Memory B cell (primary cell): ENCODE measurements at regions not wholly inside any gene's neighbourhood (a gene's known extent, or its start where the extent isn't known, plus 50 kb on each side); places are given as distances from the start of the nearest gene placed in this dataset.

Experiments
- ATAC-seq: fragments of 150-1000 bp; cut with Tn5 transposase; 2 replicates; pipeline ENCODE4 v1.10.0; 2021; ENCODE audit warnings: low read depth, mild to moderate bottlenecking, moderate library complexity
- DNase-seq, 2 donors: peaks; one replicate each; pipeline ENCODE4 v3.0.0; 2022; ENCODE audit warnings: low spot score in 2 of 2
- H3K27ac Mint-ChIP-seq: one replicate; pipeline ENCODE4 v1.8.0; 2022; ENCODE audit warnings: mild to moderate bottlenecking, moderate library complexity, mixed read lengths
- H3K27me3 Mint-ChIP-seq: one replicate; pipeline ENCODE4 v1.8.0; 2022; ENCODE audit warnings: mixed read lengths
- H3K36me3 Mint-ChIP-seq: one replicate; pipeline ENCODE4 v1.8.0; 2022; ENCODE audit warnings: mild to moderate bottlenecking, mixed read lengths
- H3K4me1 Mint-ChIP-seq: one replicate; pipeline ENCODE4 v1.8.0; 2022; ENCODE audit warnings: mixed read lengths
- H3K4me3 Mint-ChIP-seq: one replicate; pipeline ENCODE4 v1.8.0; 2022; ENCODE audit warnings: mild to moderate bottlenecking, moderate library complexity, mixed read lengths
- H3K9me3 Mint-ChIP-seq: one replicate; pipeline ENCODE4 v1.8.0; 2022; ENCODE audit warnings: mixed read lengths

GRCh38 chr15:69859866-69860265, 237.9 kb downstream of the TLE3 start:
- Mint-ChIP-seq H3K9me3 (no peaks in the 10 kb centered on the region), H3K4me1 (peaks cover 17% of the 10 kb centered on the region), H3K27ac (no peak overlapping the region), H3K36me3 (no peaks in the 10 kb centered on the region), H3K27me3 (peaks cover 2% of the 10 kb centered on the region), H3K4me3 (no peak overlapping the region)
- DNase-seq (no peak), ATAC-seq (no peak)

DNA sequence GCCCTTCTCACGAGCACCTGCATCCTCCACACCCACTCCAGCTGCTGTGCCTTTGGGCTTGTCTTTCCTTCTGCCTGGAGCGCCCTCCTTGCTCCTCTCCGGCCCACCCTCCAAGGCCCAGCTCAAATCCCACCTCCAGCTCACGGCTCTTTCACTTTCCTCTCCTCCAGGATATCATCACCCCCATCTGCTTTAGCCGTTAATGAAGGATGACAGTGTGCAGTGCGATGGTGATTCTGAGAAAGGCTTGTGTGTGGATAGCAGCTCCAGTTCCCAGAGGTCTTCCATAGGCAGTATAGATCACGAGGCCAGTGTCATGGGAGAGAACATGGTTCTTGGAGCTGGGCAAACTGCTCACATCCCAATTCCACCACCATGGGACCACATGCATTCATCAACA, 237.4 kb downstream of the TLE3 start:
- Mint-ChIP-seq H3K27ac (no peak overlapping the region), H3K4me1 (peaks cover 17% of the 10 kb centered on the region), H3K36me3 (no peaks in the 10 kb centered on the region), H3K27me3 (peaks cover 2% of the 10 kb centered on the region), H3K4me3 (no peak overlapping the region), H3K9me3 (no peaks in the 10 kb centered on the region)
- ATAC-seq (no peak), DNase-seq (no peak)

- DNase-seq = no peak
- Mint-ChIP-seq H3K4me3 (no peak overlapping the region), H3K9me3 (no peaks in the 10 kb centered on the region), H3K27me3 (peaks cover 2% of the 10 kb centered on the region), H3K36me3 (no peaks in the 10 kb centered on the region), H3K4me1 (peaks cover 17% of the 10 kb centered on the region), H3K27ac (no peak overlapping the region)
- ATAC-seq = no peak
Measured at GRCh38 chr15:69860921-69861320, 236.8 kb downstream of the TLE3 start.

DNA sequence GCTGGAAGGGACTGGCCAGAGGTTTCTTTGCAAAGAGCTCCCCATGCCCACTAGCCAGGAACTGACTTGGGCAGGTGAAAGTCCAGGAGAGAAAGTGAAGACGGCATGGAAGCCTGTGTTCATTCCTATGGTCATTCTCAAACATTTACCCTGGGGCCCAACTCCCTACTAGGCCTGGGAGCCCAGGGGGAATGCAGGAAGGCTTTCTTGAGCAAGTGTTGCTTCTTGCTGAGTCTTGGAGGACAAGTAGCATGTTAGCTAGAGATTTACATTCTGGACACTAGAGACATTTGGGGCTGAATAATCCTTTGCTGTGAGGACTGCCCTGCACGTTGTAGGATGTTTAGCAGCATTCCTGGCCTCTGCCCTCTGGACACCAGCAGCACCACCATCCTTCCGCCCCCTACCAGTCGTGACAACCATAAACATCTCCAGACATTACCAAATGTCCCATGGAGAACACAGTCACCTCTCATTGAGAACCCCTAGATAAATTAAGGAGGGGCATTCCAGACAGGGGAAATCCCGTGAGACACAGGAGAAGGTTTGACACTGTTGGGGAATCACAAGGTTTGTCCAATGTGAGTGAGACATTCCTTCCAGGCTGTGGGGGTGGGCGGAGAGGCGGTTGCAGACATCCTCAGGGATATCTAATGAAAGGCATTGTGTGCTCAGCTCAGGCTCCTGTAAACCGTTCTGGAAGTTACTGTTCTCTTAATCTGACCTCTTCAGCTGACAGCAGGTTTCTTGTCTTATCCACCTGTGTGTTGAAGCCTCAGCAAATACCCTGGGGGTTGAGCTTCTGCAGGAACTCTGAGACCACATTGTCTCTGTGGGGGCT, 236.2 kb downstream of the TLE3 start:
- Mint-ChIP-seq H3K4me3 (no peak overlapping the region), H3K9me3 (no peaks in the 10 kb centered on the region), H3K27me3 (peaks cover 2% of the 10 kb centered on the region), H3K27ac (no peak overlapping the region), H3K36me3 (no peaks in the 10 kb centered on the region), H3K4me1 (peaks cover 17% of the 10 kb centered on the region)
- DNase-seq = no peak
- no peak for ATAC-seq

DNA sequence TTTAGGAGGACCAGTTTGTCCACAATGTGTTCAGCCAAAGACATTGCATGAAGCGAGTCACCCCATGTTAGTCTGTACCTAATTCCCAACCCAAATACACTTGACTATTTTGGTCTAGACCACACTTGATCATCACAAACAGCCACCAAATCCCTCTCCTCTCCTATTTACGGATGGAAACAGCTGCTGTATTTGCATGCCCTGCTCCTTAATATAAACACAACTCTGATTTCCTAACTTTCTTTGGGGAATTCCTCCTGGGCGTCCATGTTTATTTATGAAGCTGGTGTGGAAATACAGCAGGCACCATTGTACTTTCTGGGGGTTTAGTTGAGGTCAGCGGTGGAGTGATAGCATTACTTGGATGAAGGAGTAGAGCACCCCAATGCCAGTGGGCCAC, 235.2 kb downstream of the TLE3 start:
- Mint-ChIP-seq H3K36me3 (no peaks in the 10 kb centered on the region), H3K4me3 (no peak overlapping the region), H3K27ac (no peak overlapping the region), H3K27me3 (peaks cover 2% of the 10 kb centered on the region), H3K9me3 (no peaks in the 10 kb centered on the region), H3K4me1 (peaks cover 12% of the 10 kb centered on the region)
- DNase-seq (no peak), ATAC-seq (no peak)

GRCh38 chr15:69863446-69863845, 234.3 kb downstream of the TLE3 start:
- Mint-ChIP-seq H3K27ac (no peak overlapping the region), H3K4me3 (no peak overlapping the region), H3K27me3 (peaks cover 2% of the 10 kb centered on the region), H3K36me3 (peaks cover 2% of the 10 kb centered on the region), H3K4me1 (peaks cover 8% of the 10 kb centered on the region), H3K9me3 (peaks cover 2% of the 10 kb centered on the region)
- DNase-seq = no peak
- no peak for ATAC-seq

GRCh38 chr15:69865369-69865768, 232.3 kb downstream of the TLE3 start:
- H3K9me3 Mint-ChIP-seq = peaks cover 2% of the 10 kb centered on the region

GRCh38 chr15:69868756-69869155, 229.0 kb downstream of the TLE3 start:
- H3K36me3 Mint-ChIP-seq = peaks cover 2% of the 10 kb centered on the region
- DNase-seq = no peak
- H3K4me1 Mint-ChIP-seq = peaks cover 8% of the 10 kb centered on the region
- ATAC-seq = no peak
- H3K27ac Mint-ChIP-seq = no peak overlapping the region
- no peak overlapping the region for H3K4me3 Mint-ChIP-seq
- H3K9me3 Mint-ChIP-seq = peaks cover 5% of the 10 kb centered on the region
- no peaks in the 10 kb centered on the region for H3K27me3 Mint-ChIP-seq

More at GRCh38 chr15:69865369-69865768, 232.3 kb downstream of the TLE3 start:
- Mint-ChIP-seq H3K4me3 (no peak overlapping the region), H3K27ac (no peak overlapping the region), H3K36me3 (peaks cover 2% of the 10 kb centered on the region), H3K27me3 (peaks cover under 1% of the 10 kb centered on the region), H3K4me1 (peaks cover 9% of the 10 kb centered on the region)
- no peak for DNase-seq
- no peak for ATAC-seq

DNA sequence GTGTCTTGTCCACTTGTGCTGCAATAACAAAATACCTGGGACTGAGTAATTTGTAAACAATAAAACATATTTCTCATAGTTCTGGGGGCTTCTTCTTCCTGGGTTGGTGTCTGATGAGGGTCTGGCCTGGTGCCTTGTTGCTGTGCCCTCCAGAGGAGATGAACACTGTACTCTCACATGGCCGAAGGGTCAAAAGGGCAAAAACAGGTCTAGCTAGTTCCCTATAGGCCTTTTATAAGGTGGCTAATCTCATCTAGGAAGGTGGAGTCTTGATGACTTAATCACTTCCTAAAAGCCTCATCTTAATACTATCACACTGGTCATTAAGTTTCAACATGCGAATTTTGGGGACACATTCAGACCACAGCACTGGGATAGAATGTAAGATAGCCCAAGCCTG, 228.4 kb downstream of the TLE3 start:
- H3K27ac Mint-ChIP-seq = no peak overlapping the region
- no peaks in the 10 kb centered on the region for H3K27me3 Mint-ChIP-seq
- peaks cover 8% of the 10 kb centered on the region for H3K4me1 Mint-ChIP-seq
- DNase-seq = no peak
- H3K36me3 Mint-ChIP-seq = peaks cover 5% of the 10 kb centered on the region
- no peak for ATAC-seq
- H3K9me3 Mint-ChIP-seq = peaks cover 10% of the 10 kb centered on the region
- H3K4me3 Mint-ChIP-seq = no peak overlapping the region

DNA sequence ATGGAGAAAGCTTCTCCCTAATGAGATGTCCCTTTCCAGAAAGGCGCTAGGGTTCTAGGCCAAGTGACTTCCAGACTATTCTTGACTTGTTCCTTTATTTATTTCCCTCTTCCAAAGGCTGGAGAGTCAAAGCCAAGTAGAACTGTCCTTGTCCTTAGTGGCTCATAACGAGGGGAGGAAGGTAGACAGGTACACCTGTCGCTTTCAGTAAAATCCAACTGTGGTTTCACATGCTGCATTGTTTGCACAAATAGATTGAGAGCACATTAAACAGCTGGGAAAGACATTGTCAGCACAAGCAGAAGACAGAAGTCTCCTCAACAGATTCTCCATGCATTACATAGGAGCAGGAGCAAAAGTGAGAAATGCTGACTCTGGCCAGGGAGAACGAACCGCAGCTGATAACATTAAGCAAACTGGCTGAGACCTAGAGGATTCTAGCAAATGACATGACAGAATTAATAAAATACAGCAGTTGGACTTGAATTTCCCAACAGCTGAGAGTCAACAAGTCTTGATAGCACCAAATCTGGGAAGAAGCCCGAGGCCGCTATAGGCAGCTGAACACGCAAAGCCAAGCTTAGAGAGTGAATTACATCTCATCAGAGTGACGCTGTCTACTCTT, 227.7 kb downstream of the TLE3 start:
- Mint-ChIP-seq H3K9me3 (peaks cover 11% of the 10 kb centered on the region), H3K27me3 (no peaks in the 10 kb centered on the region), H3K27ac (no peak overlapping the region), H3K4me1 (peaks cover 8% of the 10 kb centered on the region), H3K36me3 (peaks cover 6% of the 10 kb centered on the region), H3K4me3 (no peak overlapping the region)
- ATAC-seq = no peak
- no peak for DNase-seq

DNA sequence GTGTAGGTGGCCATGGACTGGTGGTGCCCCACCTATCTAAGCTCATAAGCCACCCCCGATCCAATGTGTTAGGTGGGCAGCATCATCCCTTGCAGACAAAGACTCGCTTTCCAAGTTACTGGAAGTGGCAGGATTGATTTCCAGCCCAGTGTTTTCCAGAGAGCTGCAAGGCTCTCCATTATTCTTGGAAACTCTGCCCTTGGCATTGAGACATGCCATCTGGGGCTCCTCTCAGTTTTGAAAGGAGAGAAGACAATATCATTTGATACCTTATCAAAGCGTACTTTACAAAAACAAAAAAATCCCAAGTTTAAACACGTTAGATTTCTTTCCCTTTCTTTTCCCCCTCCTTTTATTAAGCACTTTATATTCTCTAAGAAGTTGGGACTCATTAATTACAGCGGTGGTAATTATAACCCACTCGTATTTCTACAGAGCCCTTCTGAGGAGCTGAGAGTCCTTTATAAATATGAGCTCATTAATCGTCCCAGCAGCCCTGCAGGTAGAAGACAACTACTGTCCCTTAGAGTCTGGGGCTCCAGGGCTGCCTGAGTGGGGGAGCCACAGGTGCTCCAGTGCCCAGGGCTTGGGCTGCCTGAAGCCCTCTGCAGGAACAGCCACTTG, 226.1 kb downstream of the TLE3 start:
- ATAC-seq (no peak), DNase-seq (no peak)
- H3K27me3 Mint-ChIP-seq = no peaks in the 10 kb centered on the region
- H3K9me3 Mint-ChIP-seq = peaks cover 11% of the 10 kb centered on the region
- H3K4me3 Mint-ChIP-seq = no peak overlapping the region
- peaks cover 8% of the 10 kb centered on the region for H3K4me1 Mint-ChIP-seq
- H3K27ac Mint-ChIP-seq = no peak overlapping the region
- H3K36me3 Mint-ChIP-seq = peaks cover 6% of the 10 kb centered on the region

- Mint-ChIP-seq H3K27me3 (no peaks in the 10 kb centered on the region), H3K4me1 (peaks cover 4% of the 10 kb centered on the region), H3K4me3 (no peak overlapping the region), H3K36me3 (peaks cover 4% of the 10 kb centered on the region), H3K27ac (no peak overlapping the region), H3K9me3 (peaks cover 9% of the 10 kb centered on the region)
- no peak for DNase-seq
- no peak for ATAC-seq
Measured at GRCh38 chr15:69873807-69874206, 223.9 kb downstream of the TLE3 start.

DNA sequence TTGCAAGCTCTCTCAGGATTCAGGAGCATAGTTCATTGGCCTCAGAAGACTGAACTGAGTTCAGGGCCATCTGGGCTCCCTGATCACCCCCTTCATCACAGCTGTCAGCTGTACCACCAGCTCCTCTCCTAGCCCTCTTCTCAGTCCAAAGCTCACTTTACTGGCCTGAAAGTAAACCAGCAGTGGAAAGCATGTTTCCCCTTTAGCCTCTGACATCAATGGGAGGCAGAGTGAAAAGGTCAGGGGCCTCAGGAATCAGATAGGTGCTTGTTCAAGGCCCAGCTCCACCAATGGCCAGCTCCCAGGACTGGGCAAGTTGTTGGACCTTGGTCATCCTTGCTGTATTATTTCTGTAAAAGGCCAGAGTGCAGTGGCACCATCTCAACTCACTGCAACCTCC, 223.4 kb downstream of the TLE3 start:
- Mint-ChIP-seq H3K27me3 (no peaks in the 10 kb centered on the region), H3K4me3 (no peak overlapping the region), H3K9me3 (peaks cover 9% of the 10 kb centered on the region), H3K27ac (no peak overlapping the region), H3K36me3 (peaks cover 4% of the 10 kb centered on the region), H3K4me1 (peaks cover 3% of the 10 kb centered on the region)
- DNase-seq (no peak), ATAC-seq (no peak)

GRCh38 chr15:69876064-69876940, 221.4 kb downstream of the TLE3 start:
- ATAC-seq (no peak), DNase-seq (no peak)
- Mint-ChIP-seq H3K4me3 (no peak overlapping the region), H3K9me3 (peaks cover 11% of the 10 kb centered on the region), H3K27ac (no peak overlapping the region), H3K36me3 (peaks cover 6% of the 10 kb centered on the region), H3K27me3 (no peaks in the 10 kb centered on the region), H3K4me1 (peaks cover 15% of the 10 kb centered on the region)
